Spleen (tissue), 7 donors: ENCODE measurements at regions not wholly inside any gene's neighbourhood (a gene's known extent, or its start where the extent isn't known, plus 50 kb on each side); places are given as distances from the start of the nearest gene placed in this dataset.

Experiments
- POLR2A ChIP-seq, 3 donors: fragments of 450-650 bp; IDR thresholded peaks; one replicate each; pipeline ENCODE4 v1.5.1; 2017; ENCODE audit warnings: antibody characterized with exemption in 3 of 3, mild to moderate bottlenecking in 1 of 3
- TF ChIP-seq, protein P1 (sequence below), 11 experiments: fragments of 200-600 bp in 7 of 11; fragments of 450-650 bp in 4 of 11; sonication (generic) in 4 of 11; IDR thresholded peaks in 8 of 11; conservative IDR thresholded peaks in 3 of 11; 1 replicate in 7 of 11; 2 replicates in 4 of 11; pipeline versions ENCODE4 v1.4.0 to v1.8.0; 2016 to 2021; ENCODE audit warnings: antibody characterized with exemption in 11 of 11, inconsistent platforms in 4 of 11, mild to moderate bottlenecking in 1 of 11
- donor health status: DM: no; HTN: no; CAD: no; lungs with moderate emphysema.
- donor health status: DM: no; HTN: no; CAD: no.
- donor health status: DM: no; HTN: no; CAD: no.

- TF ChIP-seq, protein P1, sequence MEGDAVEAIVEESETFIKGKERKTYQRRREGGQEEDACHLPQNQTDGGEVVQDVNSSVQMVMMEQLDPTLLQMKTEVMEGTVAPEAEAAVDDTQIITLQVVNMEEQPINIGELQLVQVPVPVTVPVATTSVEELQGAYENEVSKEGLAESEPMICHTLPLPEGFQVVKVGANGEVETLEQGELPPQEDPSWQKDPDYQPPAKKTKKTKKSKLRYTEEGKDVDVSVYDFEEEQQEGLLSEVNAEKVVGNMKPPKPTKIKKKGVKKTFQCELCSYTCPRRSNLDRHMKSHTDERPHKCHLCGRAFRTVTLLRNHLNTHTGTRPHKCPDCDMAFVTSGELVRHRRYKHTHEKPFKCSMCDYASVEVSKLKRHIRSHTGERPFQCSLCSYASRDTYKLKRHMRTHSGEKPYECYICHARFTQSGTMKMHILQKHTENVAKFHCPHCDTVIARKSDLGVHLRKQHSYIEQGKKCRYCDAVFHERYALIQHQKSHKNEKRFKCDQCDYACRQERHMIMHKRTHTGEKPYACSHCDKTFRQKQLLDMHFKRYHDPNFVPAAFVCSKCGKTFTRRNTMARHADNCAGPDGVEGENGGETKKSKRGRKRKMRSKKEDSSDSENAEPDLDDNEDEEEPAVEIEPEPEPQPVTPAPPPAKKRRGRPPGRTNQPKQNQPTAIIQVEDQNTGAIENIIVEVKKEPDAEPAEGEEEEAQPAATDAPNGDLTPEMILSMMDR (IDR thresholded peaks at IDR 0.05 in 8 of 11, conservative IDR thresholded peaks at IDR 0.05 in 3 of 11), result no peak
- TF ChIP-seq POLR2A (IDR thresholded peaks at IDR 0.05), result no peak
Observed at GRCh38 chr6:51505434-51505833, 582.0 kb downstream of the PKHD1 start.
